Left cardiac atrium (tissue), 4 donors: ENCODE measurements at regions not wholly inside any gene's neighbourhood (a gene's known extent, or its start where the extent isn't known, plus 50 kb on each side); places are given as distances from the start of the nearest gene placed in this dataset.

Experiments
- ATAC-seq, 2 donors: fragments of 200-7000 bp; cut with Tn5 transposase; one replicate each; pipeline ENCODE4 v1.9.1; 2020; ENCODE audit warnings: mild to moderate bottlenecking in 2 of 2, moderate library complexity in 2 of 2
- DNase-seq: peaks from one replicate; pipeline ENCODE4 v3.0.0-alpha.2; 2020
- intact Hi-C, 2 donors: fragments of 100-400 bp; cut with DNase I; formaldehyde crosslinking; loops; one replicate each; pipeline versions ENCODE4 v1.14.1 to v1.15.1; 2022 to 2023
- donor health status: DM: no; HTN: yes; CAD: no.
- donor health status: DM: no; HTN: yes; CAD: no; lungs with severe emphysema.
- donor health status: DM: yes; HTN: yes; CAD: no.
- donor health status: Dilated cardiomyopathy.

- ATAC-seq (no peak), DNase-seq (no peak)
- intact Hi-C loops: no loop called here
Measured at GRCh38 chrX:791479-792034, 161.0 kb downstream of the SHOX start.

- DNase-seq (no peak), ATAC-seq (no peak)
- intact Hi-C loops: no loop called here
Measured at GRCh38 chrX:790783-791360, 160.3 kb downstream of the SHOX start.

- DNase-seq (no peak), ATAC-seq (no peak)
- intact Hi-C loops: no loop called here
Measured at GRCh38 chrX:790041-790506, 159.5 kb downstream of the SHOX start.

GRCh38 chrX:789096-789495 is 158.5 kb downstream of the SHOX start:
- intact Hi-C loops: no loop called here
- DNase-seq: no peak
- ATAC-seq: no peak

GRCh38 chrX:786441-786881 is 155.9 kb downstream of the SHOX start:
- intact Hi-C loops: no loop called here
- ATAC-seq: no peak
- DNase-seq: no peak

- ATAC-seq: no peak
- no peak for DNase-seq
- intact Hi-C loops: no loop called here
Measured at GRCh38 chrX:784829-785228, 154.2 kb downstream of the SHOX start.

GRCh38 chrX:781224-782204 is 150.9 kb downstream of the SHOX start:
- ATAC-seq (no peak), DNase-seq (no peak)
- intact Hi-C loops: no loop called here

- ATAC-seq: no peak
- intact Hi-C loops: no loop called here
- DNase-seq: no peak
Measured at GRCh38 chrX:776529-777230, 146.1 kb downstream of the SHOX start.

GRCh38 chrX:776061-776460 is 145.5 kb downstream of the SHOX start:
- ATAC-seq: no peak
- DNase-seq: no peak
- intact Hi-C loops: no loop called here

GRCh38 chrX:774536-774935 is 143.9 kb downstream of the SHOX start:
- ATAC-seq: no peak
- intact Hi-C loops: no loop called here
- DNase-seq: no peak

- DNase-seq (no peak), ATAC-seq (no peak)
- intact Hi-C loops: no loop called here
Measured at GRCh38 chrX:773292-774025, 142.9 kb downstream of the SHOX start.

GRCh38 chrX:771536-771935 is 140.9 kb downstream of the SHOX start:
- intact Hi-C loops: no loop called here
- ATAC-seq (no peak), DNase-seq (no peak)

- intact Hi-C loops: no loop called here
- ATAC-seq (no peak), DNase-seq (no peak)
Measured at GRCh38 chrX:769796-770195, 139.2 kb downstream of the SHOX start.

GRCh38 chrX:768596-768995 is 138.0 kb downstream of the SHOX start:
- no peak for DNase-seq
- no peak for ATAC-seq
- intact Hi-C loops: no loop called here

- ATAC-seq: no peak
- intact Hi-C loops: no loop called here
- no peak for DNase-seq
Measured at GRCh38 chrX:758917-759316, 128.3 kb downstream of the SHOX start.

GRCh38 chrX:750812-751211 is 120.2 kb downstream of the SHOX start:
- intact Hi-C loops: no loop called here
- no peak for ATAC-seq
- DNase-seq: no peak

GRCh38 chrX:750263-750662 is 119.7 kb downstream of the SHOX start:
- no peak for ATAC-seq
- intact Hi-C loops: no loop called here
- no peak for DNase-seq

GRCh38 chrX:747176-747575 is 116.6 kb downstream of the SHOX start:
- no peak for ATAC-seq
- DNase-seq: no peak
- intact Hi-C loops: no loop called here

GRCh38 chrX:739611-740010 is 109.0 kb downstream of the SHOX start:
- no peak for ATAC-seq
- no peak for DNase-seq
- intact Hi-C loops: no loop called here
